ENCODE measurements at regions not wholly inside any gene's neighbourhood (a gene's known extent, or its start where the extent isn't known, plus 50 kb on each side); places are given as distances from the start of the nearest gene placed in this dataset.
"Not testable (repeated sequence)": the region's sequence is repeated elsewhere in the genome, so short reads cannot be mapped to it uniquely, and the experiment has no call there.

DNA sequence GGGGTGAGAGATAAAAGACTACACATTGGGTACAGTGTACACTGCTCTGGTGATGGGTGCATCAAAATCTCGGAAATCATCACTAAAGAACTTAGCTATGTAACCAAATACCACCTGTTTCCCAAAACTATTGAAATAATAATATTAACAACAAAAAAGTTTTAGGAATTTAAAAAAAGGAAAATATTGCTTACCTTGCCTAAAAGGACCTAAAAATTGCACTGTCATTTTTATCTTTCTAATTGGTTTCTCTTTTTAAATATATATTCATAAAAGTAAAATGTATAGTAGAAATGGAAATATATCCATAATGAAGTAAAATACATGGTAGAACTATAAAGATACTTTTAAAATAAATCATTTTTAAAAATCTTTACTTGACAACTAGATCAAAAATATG lies 719.3 kb upstream of the RGS18 start:
- no peaks in the 10 kb centered on the region for H3K4me1 ChIP-seq (ENCODE audit: insufficient read depth, low read length)
- H3K79me2 ChIP-seq (ENCODE audit: insufficient read depth, low read length) = no peaks in the 10 kb centered on the region
- no peaks in the 10 kb centered on the region for H3K27me3 ChIP-seq (ENCODE audit: insufficient read depth, low read length)
- no peak overlapping the region for H2BK12ac ChIP-seq (ENCODE audit: insufficient read length, low read depth, low read length)
- peaks cover 0 to 5% of the 10 kb centered on the region in 2 experiments; a peak in 3 of 5 replicates for H3K9me3 Mint-ChIP-seq
- no peak overlapping the region for H3K23ac ChIP-seq (ENCODE audit: insufficient read length, low read depth, low read length)
- H3K27ac Mint-ChIP-seq = no peak overlapping the region
- no peak overlapping the region for H4K8ac ChIP-seq (replicated peaks; ENCODE audit: insufficient read length, low read depth, low read length)
- H2BK20ac ChIP-seq (ENCODE audit: low read depth, low read length, poor library complexity, severe bottlenecking) = no peak overlapping the region
- DNase-seq = no peak
- H3K4me1 Mint-ChIP-seq = no peaks in the 10 kb centered on the region
- no peak overlapping the region for H2BK5ac ChIP-seq (ENCODE audit: insufficient read length, low read length)
- H4K91ac ChIP-seq (ENCODE audit: insufficient read length, low read depth, low read length) = no peak overlapping the region
- H4K20me1 ChIP-seq (ENCODE audit: control insufficient read depth, insufficient read depth, insufficient read length) = no peaks in the 10 kb centered on the region
- no peaks in the 10 kb centered on the region for H3K23me2 ChIP-seq (ENCODE audit: insufficient read length, low read depth, low read length, poor library complexity, severe bottlenecking)
- no peaks in the 10 kb centered on the region for H3K27me3 Mint-ChIP-seq (ENCODE audit: low read depth)
- no peak overlapping the region for H3K9ac ChIP-seq (ENCODE audit: extremely low read depth, insufficient read length, low read length)
- H3K4ac ChIP-seq (ENCODE audit: low read depth, low read length) = no peak overlapping the region
- no peak overlapping the region for H3K56ac ChIP-seq (ENCODE audit: insufficient read length, low read depth, low read length)
- H3K27ac ChIP-seq (ENCODE audit: insufficient read length, low read depth, low read length) = no peak overlapping the region
- WGBS (ENCODE audit: extremely low coverage, insufficient read length, low lambda C conversion rate) = no CpG with 5 or more reads among the region's 1 CpG
- H3K4me3 Mint-ChIP-seq = no peak overlapping the region
- H3K79me1 ChIP-seq (ENCODE audit: insufficient read depth, low read depth, low read length, poor library complexity, severe bottlenecking) = no peaks in the 10 kb centered on the region
- no peak overlapping the region for H3T11ph ChIP-seq (ENCODE audit: low read length)
- no peak overlapping the region for H2AK5ac ChIP-seq (ENCODE audit: insufficient read length, low read length)
- no peak overlapping the region for H3K4me2 ChIP-seq (ENCODE audit: insufficient read depth, insufficient read length, low read length)
- no peak overlapping the region for H2BK15ac ChIP-seq (ENCODE audit: low read depth, low read length)
- H3K9me3 ChIP-seq (ENCODE audit: control insufficient read depth, low read depth, low read length) = no peaks in the 10 kb centered on the region
- no peak overlapping the region for H3K14ac ChIP-seq (ENCODE audit: insufficient read depth, low read length)
- no peak overlapping the region for H2AFZ ChIP-seq (ENCODE audit: low read length)
- H3K18ac ChIP-seq (ENCODE audit: insufficient read length, low read depth, low read length) = no peak overlapping the region
- H2BK120ac ChIP-seq (ENCODE audit: low read depth, low read length, poor library complexity, severe bottlenecking) = no peak overlapping the region
- H4K5ac ChIP-seq (ENCODE audit: insufficient read length, low read depth, low read length) = no peak overlapping the region
- H3K36me3 Mint-ChIP-seq (ENCODE audit: insufficient read depth in 1 of 3, low read depth in 3 of 3) = no peaks in the 10 kb centered on the region; a peak in 1 of 7 replicates
- TF ChIP-seq, protein P1, sequence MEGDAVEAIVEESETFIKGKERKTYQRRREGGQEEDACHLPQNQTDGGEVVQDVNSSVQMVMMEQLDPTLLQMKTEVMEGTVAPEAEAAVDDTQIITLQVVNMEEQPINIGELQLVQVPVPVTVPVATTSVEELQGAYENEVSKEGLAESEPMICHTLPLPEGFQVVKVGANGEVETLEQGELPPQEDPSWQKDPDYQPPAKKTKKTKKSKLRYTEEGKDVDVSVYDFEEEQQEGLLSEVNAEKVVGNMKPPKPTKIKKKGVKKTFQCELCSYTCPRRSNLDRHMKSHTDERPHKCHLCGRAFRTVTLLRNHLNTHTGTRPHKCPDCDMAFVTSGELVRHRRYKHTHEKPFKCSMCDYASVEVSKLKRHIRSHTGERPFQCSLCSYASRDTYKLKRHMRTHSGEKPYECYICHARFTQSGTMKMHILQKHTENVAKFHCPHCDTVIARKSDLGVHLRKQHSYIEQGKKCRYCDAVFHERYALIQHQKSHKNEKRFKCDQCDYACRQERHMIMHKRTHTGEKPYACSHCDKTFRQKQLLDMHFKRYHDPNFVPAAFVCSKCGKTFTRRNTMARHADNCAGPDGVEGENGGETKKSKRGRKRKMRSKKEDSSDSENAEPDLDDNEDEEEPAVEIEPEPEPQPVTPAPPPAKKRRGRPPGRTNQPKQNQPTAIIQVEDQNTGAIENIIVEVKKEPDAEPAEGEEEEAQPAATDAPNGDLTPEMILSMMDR (conservative IDR thresholded peaks at IDR 0.05) = no peak

DNA sequence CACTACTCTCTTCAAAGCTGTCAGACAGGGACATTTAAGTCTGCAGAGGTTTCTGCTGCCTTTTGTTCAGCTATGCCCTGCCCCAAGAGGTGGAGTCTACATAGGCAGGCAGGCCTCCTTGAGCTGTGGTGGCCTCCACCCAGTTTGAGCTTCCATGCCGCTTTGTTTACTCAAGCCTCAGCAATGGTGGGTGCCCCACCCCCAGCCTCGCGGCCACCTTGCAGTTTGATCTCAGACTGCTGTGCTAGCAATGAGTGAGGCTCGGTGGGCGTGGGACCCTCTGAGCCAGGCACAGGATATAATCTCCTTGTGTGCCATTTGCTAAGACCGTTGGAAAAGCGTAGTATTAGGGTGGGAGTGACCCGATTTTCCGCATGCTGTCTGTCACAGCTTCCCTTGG lies 710.0 kb upstream of the RGS18 start:
- no CpG with 5 or more reads among the region's 9 CpGs for WGBS (ENCODE audit: extremely low coverage, insufficient read length, low lambda C conversion rate)
- H3K4me1 Mint-ChIP-seq; H3K27me3 Mint-ChIP-seq (ENCODE audit: low read depth): not testable (repeated sequence)

More for the DNA sequence above, 710.0 kb upstream of the RGS18 start:
- not testable (repeated sequence) for H3K14ac ChIP-seq (ENCODE audit: insufficient read depth, low read length); H3K79me2 ChIP-seq (ENCODE audit: insufficient read depth, low read length); H4K5ac ChIP-seq (ENCODE audit: insufficient read length, low read depth, low read length); H3K9me3 ChIP-seq (ENCODE audit: control insufficient read depth, low read depth, low read length); H3K36me3 Mint-ChIP-seq (ENCODE audit: insufficient read depth in 1 of 3, low read depth in 3 of 3); H4K8ac ChIP-seq (replicated peaks; ENCODE audit: insufficient read length, low read depth, low read length); H3K4me2 ChIP-seq (ENCODE audit: insufficient read depth, insufficient read length, low read length); H2BK12ac ChIP-seq (ENCODE audit: insufficient read length, low read depth, low read length); H4K91ac ChIP-seq (ENCODE audit: insufficient read length, low read depth, low read length); H3K27me3 ChIP-seq (ENCODE audit: insufficient read depth, low read length); H3T11ph ChIP-seq (ENCODE audit: low read length); H3K4me1 ChIP-seq (ENCODE audit: insufficient read depth, low read length); H2AFZ ChIP-seq (ENCODE audit: low read length); H2BK20ac ChIP-seq (ENCODE audit: low read depth, low read length, poor library complexity, severe bottlenecking); H3K18ac ChIP-seq (ENCODE audit: insufficient read length, low read depth, low read length); H2BK15ac ChIP-seq (ENCODE audit: low read depth, low read length); H3K79me1 ChIP-seq (ENCODE audit: insufficient read depth, low read depth, low read length, poor library complexity, severe bottlenecking); H3K27ac ChIP-seq (ENCODE audit: insufficient read length, low read depth, low read length); H4K20me1 ChIP-seq (ENCODE audit: control insufficient read depth, insufficient read depth, insufficient read length); H3K4ac ChIP-seq (ENCODE audit: low read depth, low read length); H2BK5ac ChIP-seq (ENCODE audit: insufficient read length, low read length); H3K23me2 ChIP-seq (ENCODE audit: insufficient read length, low read depth, low read length, poor library complexity, severe bottlenecking); H3K9ac ChIP-seq (ENCODE audit: extremely low read depth, insufficient read length, low read length); H3K56ac ChIP-seq (ENCODE audit: insufficient read length, low read depth, low read length); H3K23ac ChIP-seq (ENCODE audit: insufficient read length, low read depth, low read length); DNase-seq; H3K4me3 Mint-ChIP-seq; H3K27ac Mint-ChIP-seq; H2AK5ac ChIP-seq (ENCODE audit: insufficient read length, low read length); H2BK120ac ChIP-seq (ENCODE audit: low read depth, low read length, poor library complexity, severe bottlenecking)
- H3K9me3 Mint-ChIP-seq = peaks cover 7 to 12% of the 10 kb centered on the region in 2 experiments; a peak in 4 of 5 replicates
